Effector CD4-positive, alpha-beta T cell (primary cell): ENCODE measurements at regions not wholly inside any gene's neighbourhood (a gene's known extent, or its start where the extent isn't known, plus 50 kb on each side); places are given as distances from the start of the nearest gene placed in this dataset.
"Not testable (repeated sequence)": the region's sequence is repeated elsewhere in the genome, so short reads cannot be mapped to it uniquely, and the experiment has no call there.

Source experiments
- DNase-seq: peaks from one replicate; pipeline ENCODE4 v3.0.0-alpha.2; 2020

DNA sequence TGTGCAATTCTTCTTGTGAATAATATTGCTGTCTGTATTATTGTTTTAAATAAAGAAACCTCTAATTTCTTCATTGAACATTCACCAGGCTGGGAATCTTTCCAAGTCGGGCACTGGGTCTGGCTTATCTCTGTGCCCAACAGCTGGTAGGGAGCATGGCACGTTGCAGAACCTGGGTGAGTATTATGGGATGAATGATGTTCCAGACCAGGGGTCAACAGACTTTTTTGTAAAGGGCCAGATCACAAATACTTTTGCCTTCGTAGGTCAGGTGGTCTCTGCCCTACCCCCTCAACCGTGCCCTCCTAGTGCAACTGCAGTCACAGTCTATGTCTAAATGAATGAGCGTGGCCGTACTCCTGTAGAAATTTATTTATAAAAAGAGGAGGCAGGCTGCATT lies 81.6 kb upstream of the FOXQ1 start:
- no peak for DNase-seq

DNA sequence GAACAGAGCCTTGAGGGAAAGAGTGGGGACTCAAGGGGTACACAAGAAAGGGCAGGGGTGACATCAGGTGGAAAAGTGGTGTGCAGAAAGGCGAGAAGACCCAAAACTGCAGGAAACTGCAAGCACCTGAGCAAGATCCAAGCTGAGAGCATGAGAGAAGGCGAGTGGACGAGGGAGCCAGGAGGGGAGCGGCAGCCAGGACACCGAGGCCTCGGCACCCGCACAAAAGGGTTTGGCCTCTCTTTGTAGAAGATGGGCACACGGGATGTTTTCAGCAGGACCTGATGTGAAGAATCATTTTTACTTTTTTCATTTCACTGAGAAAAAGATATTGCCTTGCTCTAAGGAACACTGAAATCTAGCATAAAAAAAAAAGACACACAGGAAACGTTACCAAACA lies 82.1 kb upstream of the FOXQ1 start:
- no peak for DNase-seq

DNA sequence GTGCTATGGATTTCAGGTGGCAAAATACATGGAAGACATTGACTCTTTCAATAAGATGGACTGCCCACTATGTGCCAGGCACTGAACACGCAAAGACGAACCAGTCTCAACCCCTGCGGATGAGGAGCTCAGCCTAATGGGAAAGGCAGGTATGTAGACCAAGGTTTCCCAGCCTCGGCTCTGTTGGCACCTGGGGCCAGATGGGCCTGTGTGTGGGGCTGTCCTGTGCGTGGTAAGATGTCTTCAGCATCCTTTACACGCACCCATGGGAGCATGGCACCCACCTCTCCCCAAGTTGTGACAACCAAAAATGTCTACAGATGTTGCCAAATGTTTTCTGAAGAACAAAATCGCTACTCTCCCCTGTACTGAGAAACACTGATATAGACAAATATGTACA lies 82.6 kb upstream of the FOXQ1 start:
- DNase-seq: no peak

DNA sequence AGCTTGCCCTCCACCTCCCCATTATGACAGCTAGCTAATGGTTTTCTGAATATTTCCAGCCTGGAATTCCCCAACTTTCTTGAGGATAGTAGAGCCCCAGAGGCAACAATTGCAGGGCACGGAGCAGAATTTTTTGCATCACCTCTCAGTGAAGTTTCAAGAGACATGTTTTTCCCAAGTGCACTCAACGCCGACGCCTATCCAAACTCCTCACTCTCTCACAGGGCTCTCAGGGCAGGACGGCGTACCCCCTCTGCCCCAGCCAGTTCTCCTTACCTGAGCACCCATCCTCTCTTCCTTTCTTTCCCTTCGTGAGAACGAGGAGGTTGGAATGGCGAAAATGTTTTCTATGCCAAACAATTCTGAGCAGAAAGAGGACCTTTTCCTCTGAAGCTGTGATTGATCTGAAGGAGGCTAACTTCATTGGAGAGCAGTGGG lies 83.1 kb upstream of the FOXQ1 start:
- DNase-seq: no peak

DNA sequence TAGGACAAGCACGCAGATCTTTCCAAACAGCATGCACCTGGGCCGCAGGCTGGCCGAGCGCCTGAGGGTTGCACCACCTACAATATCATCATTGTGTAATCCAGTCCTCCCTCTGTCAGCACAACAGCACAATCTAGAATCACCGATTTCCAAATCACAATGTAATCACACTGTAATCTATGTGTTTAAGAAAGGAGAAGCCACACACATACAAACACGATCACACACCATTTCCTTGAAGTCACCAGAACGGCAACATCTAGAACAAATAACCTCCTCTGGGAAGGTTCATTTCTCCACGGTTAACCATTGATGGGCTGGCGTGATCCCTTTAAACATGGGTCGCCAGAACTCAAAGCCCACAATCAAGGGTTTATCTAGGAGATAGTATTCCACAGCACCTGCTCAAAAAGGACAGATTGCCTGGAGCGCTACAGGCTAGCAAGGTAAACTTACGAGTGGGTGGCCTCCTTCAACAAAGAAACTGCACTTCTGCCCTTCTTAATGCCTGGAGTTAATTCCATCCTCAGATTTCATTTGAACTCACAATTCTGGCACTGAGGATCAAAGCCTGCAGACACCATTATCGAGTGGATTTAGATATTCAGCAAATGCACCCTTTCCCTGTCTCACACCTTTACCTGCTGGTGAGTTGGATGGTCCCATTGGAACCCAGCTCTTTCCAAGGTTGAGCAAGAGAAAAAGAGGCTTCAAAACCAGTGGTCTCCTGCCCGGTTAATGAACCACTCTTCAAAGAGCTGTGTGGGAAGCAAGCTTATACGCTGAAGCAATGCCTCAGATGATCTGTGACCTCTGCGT lies 83.8 kb upstream of the FOXQ1 start:
- DNase-seq: no peak

DNA sequence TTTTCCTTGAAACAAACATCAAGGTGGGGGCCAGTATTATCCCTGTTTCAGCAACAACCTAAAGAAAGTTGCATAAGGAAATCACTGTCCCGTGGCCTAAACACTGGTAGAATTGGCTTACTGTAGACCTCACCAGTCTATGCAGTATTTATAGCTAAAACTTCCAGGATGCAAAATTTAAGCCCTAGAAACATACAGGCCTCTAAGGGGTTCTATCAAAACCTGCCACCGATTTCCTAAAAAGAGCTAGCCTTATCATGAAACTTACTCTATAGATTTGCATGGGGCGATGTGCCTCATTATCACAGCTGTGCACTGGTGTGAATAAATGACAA lies 84.3 kb upstream of the FOXQ1 start:
- no peak for DNase-seq

DNA sequence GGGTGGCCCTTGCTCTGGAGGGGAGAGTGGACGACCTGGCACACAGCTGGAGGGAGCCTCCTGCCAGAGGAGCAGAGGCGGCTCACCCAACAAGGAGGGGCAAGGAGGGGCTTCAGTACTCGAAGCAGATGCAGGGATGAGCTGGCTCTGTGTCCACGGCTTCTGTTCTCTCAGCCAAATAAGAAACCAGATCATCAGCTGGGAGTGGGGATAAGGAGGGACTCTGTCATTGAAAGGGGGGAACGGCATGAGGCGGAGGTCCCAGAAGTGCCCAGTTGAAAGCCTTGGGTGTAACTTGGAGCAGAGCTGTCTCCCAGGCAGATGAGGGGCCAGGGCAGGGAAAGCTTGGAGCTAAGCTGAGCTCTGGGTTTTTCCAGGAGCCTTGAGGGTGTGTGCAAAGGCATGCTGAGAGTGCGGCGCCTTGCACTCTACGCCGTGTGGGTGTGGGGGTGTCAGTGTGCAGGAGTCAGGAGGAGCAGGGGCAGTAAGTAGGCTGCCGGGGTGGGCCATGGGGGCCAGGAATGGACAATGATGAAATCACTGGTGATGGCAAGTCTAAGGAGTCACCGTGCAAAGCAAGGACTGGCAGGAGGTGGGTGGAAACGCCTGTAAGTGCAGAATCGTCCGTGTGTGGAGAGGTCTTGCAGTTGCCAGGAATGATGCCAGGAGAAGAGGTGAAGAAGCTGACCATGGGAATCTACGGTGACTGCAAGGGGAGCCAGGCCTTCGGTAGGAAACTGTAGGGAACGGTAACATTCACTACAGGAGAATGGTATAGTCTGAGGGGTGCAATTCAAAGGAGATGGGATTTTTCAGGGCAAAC lies 85.4 kb upstream of the FOXQ1 start:
- no peak for DNase-seq

DNA sequence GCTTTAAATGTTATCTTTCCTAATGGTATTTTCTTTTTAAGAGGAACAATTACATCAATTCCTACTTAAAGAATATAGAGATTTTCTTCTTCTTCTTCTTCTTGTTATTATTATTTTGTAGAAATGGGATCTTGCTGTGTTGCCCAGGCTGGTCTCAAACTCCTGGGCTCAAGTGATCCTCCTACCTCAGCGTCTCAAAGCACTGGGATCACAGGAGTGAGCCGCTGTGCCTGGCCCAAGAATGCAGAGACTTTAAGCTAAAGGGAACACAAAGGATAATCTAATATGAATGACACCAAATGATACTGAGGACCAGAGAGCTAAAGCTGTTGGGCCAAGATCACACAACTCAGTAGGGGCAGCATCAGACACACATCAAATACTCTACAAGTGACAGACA lies 87.4 kb upstream of the FOXQ1 start:
- DNase-seq: no peak

DNA sequence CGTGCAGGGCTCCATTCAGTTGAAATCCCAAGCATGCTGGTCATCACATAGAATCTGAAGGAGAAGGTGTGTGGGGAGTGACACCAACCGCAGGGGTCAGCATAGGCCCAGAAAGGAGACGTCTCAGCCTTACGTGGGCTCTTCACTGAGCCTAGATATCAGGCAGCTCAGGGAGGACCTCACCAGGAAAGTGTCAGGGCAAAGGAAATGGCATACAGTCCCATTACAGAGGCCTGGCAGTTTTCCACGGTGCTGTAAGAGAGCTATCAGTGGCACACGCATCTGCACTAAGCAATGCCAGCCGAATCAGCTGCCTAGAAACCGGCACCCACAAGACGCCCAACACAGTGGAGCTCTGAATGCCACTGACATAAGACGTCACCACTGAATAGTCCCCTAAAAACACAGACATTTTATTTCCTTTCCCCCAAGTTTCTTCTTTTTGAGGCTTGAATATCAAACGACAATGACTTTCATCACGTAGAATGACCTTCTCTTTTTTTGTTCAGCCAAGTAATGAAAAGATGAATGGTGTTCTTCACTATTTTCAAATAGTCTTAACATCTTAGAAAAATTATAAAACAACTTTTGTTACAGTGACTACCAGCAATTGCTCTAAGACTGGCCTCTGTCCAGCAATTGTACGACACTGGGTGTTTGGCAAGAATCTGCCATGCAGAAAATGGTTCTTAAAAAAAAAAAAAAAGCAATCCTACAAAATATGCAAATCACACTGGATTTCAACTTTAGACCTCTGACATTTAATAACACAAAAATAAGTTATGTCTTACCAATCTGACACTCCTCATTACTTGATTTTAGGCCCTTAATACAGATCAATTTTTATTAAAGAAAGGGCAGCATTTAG lies 88.9 kb upstream of the FOXQ1 start:
- DNase-seq: no peak

DNA sequence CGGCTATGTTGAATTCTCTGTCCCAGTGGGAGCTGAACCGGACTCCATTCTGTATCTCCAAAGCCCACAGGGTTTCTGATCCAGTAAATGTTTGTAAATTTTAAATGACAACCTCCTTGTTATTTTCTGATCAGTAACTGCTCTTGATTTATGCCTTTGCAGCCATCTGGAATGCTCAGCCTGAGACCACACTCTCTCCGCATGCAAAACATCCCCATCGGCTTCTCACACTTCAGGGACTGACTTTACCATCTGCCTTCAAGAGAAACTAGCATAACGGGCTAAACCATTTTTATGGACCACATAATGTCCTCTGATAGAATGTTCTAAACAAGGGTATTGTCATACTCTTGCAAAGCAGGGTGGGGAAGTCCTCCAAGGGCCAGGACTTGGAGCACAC lies 94.5 kb upstream of the FOXQ1 start:
- no peak for DNase-seq

DNA sequence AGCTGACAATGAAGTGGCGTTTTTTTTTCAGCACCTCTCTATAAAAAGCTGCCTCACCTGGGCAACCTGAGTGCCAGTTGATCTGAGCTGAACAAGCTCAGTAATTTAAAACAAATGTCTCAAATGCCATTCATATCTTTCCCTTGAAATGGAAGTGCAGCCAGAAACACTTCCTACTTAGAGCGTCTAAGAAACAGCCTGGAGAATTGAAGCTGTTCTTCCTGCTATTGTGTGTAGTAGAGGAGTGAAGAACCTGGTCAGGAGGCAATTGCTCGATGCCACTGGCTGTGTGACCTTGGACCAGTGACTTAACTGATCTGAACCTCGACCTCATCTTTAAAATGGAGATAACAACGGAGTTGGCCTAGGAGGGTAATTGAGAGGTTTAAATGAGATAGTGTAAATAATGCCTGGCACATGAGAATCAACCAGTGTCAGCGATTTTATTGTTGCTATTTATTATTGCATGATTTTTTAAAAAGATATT lies 95.4 kb upstream of the FOXQ1 start:
- DNase-seq: no peak

DNA sequence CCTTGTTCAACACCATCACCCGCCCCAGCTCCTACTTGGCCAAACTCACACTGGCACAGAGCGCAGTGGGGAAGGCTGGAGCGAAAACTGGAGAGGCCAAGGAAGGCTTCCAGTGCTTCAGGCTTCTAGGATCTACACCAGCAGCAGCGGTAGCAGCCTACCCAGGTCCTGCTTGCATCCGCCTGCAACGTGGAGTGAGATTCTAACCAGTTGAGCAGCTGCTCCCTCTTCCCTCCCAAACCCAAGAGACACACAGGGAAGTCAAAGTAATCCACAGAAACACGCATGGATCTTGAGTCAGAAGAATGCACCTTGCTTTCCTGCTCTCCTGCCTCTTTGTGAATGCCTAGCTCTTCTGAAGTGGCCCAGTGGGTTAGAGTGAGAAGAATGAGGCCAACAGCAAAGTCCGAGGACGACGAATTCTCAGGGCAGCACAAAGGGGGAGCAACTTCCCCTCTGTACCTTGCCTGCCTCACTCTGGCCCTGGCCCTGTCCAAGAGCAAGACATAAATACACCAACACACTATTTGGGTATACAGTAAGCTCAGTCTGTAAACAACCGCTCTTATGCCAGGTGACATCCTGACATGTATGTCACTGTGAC lies 95.9 kb upstream of the FOXQ1 start:
- DNase-seq: no peak

DNA sequence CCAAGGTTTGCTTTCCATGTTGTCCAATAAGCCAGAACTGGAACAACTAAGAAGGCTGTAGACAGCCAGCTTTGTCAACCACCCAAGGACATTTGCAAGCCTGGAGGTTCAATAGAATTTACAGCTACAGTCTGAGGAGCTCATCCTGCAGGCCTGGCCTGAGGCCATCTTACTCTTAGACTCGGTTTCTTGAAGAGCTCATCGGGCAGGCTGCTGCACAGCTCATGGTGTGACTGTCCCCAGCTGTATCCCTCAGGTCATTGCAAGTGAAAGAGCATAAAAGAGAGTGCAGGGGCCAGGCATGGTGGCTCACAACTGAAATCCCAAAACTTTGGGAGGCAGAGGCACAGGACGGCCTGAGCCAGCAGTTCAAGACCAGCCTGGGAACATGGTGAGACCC lies 96.9 kb upstream of the FOXQ1 start:
- DNase-seq: no peak

DNA sequence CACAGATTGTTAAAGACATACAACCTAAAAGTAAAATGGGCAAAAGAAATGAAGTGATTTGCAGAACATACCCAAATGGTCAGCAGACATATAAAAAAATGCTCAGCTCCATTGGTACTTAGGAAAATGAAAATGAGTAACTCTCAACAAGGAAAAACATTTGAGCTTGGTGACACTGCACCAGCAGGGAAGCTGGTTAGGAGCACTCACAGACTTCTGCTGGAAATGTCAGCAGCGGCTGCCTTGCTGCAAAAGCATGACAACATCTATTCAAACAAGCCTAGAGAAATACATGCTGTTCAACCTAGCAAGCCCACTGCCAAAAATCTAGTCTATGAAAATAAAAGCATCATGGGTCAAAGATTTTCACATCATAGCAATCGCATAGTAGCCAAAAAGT lies 99.0 kb upstream of the FOXQ1 start:
- no peak for DNase-seq

DNA sequence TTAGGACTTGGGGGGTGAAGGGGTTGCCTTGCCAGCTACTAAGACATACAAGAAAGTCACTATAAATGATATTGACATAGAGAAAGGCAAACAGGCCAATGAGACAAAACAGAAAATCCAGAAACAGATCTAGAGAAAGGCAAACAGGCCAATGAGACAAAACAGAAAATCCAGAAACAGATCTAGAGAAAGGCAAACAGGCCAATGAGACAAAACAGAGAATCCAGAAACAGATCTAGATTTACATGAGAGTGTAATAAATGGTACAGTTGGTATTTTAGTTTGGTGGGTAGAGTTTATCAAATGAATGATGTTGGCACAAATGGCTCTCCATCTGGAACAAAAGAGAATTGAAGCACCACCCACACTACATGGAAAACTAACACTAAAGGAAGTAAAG lies 99.8 kb upstream of the FOXQ1 start:
- not testable (repeated sequence) for DNase-seq

DNA sequence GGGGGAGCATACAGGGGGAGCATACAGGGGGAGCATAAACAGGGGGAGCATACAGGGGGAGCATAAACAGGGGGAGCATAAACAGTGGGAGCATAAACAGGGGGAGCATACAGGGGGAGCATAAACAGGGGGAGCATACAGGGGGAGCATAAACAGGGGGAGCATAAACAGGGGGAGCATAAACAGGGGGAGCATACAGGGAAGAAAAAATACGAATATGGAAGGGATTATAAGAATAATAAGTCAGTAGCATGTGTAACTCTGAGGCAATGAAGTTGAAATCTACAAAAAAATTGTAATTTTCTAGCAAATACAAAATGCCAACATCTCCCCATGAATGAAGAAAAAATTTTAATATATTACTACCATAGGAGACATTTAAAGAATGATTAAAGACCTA lies 101.3 kb upstream of the FOXQ1 start:
- not testable (repeated sequence) for DNase-seq

DNA sequence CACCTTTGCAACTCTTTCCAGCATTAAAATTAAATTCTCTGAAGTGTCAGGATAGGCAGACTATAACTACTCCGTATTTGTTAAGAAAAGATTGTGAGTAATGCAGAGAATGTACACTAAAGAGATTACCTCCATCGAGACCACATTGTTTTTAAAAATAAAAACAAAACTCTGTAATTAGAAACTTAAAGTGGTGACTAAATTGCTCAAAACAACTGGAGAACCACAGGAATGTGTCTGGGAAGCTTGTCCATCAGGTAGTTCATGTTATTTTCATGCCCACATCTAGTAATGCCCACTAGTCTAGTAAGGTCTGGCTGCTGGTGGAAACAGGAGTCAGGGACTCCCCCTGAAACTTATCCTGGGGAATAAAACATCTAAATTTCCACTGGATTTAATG lies 103.0 kb upstream of the FOXQ1 start:
- DNase-seq: no peak

DNA sequence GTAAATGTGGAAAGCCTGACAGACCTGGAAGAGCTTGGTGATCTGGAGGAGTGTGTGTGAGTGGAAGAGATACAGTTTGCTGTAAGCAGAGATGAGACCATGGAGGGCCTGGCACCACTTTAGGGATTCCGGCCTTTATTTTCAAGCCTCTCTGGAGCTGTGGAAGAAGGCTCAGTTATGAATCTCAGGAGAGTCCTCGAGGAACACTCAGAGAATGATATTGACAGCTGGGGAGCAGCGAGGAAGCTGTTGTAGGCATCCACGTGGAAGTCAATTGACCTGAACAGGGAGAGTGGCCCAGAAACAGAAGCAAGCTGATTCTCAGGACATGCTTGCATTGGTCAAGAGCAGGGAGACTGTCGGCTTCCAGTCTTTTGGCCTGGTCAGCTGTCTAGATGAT lies 108.4 kb upstream of the FOXQ1 start:
- DNase-seq: no peak

DNA sequence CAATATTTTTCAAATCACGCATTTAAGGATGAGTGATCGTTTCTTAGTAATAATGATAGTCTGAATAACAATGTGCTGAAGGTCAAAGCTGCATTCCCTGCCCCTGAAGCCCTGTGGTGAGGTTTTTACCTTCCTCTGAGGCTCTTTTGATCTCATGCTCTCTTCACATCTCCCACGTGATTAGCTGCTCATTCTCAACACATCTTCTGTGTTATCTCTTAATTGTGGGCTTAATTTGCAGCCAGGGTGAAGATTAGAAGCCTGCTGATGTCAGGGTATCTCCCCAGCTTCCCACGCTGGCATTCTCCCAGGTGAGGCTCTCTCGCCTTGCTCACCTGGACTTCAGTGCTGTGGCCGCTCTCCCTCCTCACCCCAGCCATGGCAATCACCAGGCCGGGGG lies 109.7 kb upstream of the FOXQ1 start:
- DNase-seq: no peak

DNA sequence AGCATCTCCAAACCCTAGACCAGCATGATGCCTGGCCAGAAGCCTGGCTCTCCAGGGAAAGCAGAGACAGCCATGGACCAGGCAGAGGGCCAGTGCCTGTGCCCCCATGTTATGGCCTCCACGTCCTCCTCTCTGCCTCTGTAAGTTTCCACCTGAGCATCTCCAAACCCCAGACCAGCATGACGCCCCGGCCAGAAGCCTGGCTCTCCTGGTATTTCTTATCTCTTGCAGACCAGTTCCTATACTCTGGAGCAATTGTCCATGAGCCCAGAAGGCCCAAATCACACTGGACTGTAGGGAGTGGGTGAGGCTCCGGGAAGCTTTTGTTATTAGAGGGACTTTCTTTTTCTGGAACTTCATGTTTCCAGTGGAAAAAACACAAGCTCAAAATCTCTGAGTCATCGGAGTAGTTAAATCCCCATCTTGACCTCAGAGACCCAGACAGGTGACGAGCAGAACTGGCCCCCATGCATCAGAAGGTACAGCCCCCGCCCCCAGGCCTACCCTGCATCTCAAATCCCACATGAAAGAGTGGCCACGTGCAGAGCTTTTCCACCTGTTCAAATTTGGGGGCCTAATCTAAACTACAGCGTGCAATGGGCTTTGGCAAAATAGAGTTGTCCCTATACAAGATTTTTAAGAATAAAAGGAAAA lies 110.2 kb upstream of the FOXQ1 start:
- DNase-seq: no peak

DNA sequence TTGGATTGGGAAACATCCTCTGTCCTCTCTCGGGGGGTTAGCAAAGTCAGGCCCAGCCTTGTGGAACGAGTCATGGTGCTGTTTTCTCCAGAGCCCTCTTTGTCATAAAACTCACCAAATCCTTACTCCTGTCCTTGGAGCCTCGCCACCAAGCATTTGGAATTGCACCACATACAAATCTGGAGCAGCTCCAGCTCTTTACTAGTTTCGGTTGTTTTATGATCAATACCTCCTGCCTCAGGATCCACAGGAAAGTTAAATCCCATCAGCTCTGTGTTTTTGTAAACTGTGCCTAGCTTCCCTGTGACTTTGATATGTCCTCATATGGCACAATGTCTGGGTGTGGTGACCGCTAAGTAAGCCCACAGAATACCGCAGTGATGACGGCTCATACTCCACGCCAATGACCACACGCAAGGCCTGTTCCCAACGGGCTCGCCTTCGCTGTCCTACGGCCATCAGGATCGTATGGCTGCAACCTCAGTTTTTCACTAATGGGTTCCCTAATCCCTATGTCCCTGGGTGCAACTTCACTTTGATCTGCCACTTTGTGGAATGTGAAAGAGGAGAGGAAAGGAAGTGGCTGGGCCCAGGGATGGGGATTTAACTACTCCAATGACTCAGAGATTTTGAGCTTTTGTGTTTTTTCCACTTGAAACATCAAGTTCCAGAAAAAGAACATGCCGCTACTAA lies 111.3 kb upstream of the FOXQ1 start:
- no peak for DNase-seq

DNA sequence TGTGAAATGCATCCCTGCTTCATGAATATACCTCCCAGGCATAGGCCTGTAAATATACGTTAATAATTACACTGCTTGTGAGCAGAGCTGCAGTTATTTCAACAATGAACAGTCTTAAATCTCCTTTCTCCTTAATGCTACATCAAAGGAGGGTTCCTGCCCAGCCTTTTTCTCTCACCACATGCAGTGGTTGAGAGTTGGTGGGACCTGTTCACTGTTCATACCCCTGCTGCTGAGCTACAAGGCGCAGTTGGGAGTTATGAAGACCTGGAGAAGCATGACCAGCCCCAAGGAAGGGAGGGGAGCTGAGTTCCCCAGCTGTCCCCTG lies 111.9 kb upstream of the FOXQ1 start:
- DNase-seq: no peak
